NCI-H82 (cell line): ENCODE measurements at regions not wholly inside any gene's neighbourhood (a gene's known extent, or its start where the extent isn't known, plus 50 kb on each side); places are given as distances from the start of the nearest gene placed in this dataset.

Experiments
- DNase-seq: peaks from one replicate; lab custom pipeline; 2025; lab: John Stamatoyannopoulos, UW

DNA sequence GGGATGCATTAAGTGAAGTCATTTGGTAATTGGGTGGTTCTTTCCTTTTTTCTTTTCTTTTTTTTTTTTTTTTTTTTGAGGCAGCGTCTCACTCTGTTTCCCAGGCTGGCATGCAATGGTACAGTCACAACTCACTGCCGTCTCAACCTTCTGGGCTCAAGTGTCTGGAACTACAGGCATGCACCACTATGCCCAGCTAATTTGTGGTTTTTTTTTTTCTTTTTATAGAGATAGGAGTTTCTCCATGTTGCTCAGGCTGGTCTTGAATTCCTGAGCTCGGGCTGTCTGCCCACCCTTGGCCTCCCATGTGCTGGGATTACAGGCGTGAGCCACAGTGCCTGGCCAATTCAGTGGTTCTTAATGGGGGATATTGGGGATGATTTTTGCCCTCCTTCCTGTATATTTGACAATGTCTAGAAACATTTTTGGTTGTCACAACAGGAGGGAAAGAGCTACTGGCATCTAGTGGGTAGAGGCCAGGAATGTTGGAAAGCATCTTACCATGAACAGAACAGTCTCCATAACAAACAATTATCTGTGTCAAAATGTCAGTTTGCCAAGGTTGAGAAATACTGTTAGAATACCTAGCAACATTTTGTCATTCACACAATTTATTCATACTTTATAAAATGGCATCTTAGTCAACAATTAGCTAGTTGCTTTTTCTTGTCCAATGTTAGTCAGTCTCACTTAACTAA is 79.4 kb upstream of the CNTN3 start:
- no peak for DNase-seq

- no peak for DNase-seq
Measured at GRCh38 chr3:74693251-74693650, 78.8 kb upstream of the CNTN3 start.

DNA sequence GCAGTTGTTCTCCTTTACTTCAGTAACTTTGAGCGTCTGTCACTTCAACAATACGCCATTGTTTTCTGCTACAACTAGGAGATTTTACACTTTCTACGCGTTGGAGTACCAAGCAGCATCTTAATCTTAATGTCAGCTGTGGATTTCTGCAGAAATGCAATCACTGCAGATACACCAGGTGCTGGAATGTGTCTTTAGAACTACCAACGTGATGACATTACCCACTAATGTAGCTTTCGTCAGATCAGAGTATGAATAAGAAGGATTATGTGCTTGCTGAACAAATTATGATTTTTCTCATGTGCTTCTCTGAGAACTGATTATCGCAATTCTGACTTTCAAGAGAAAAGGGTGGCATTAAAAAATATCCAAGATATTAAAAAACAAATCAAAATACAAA is 77.5 kb upstream of the CNTN3 start:
- no peak for DNase-seq

DNA sequence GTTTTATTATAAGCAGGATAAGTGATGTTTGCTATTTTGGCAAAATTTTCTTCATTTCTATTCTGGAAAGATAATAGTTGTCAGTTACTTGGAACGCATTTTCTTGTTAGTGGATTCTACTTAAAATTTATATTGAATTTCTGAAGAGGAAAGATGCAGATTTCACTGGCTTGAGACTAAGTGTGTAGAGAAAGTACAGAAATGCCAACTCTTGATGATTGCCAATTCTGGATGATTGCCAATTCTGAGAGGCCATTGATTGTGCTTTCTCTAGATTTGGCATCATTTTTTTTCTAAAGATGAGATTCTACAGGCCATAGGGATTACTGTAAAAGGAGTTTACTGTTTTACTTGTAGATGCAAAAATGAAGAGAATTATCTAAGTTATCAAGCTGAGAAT is 58.9 kb upstream of the CNTN3 start:
- DNase-seq = no peak

DNA sequence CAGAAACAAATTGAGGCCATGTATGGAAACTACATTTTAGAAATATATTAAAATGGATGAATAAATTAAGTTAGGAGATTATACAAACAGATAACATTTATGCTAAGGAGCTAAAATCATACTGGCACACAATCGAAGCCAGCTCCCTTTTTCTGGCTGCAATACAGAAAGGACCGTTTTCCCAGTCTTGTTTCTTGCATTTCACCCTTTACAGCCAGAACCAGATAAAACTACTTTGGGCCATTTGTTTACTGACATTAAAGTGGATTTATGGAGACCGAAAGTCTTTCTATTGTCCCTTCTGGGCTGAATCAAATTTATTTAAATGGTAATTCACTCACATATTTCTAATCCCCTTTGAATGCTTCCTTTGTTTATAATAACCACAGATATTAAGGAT is 50.1 kb upstream of the CNTN3 start:
- no peak for DNase-seq
